OCI-LY3 (cell line): ENCODE measurements at regions not wholly inside any gene's neighbourhood (a gene's known extent, or its start where the extent isn't known, plus 50 kb on each side); places are given as distances from the start of the nearest gene placed in this dataset.

ENCODE experiments used
- H2AFZ ChIP-seq: fragments of 200-600, 300-600 bp; shearing (Covaris generic); 2 replicates; pipeline ENCODE4 v1.6.0; 2014; ENCODE audit warnings: antibody characterized with exemption, low read depth, low read length
- H3K27ac ChIP-seq: fragments of 200-600, 300-600 bp; sonication (generic); 2 replicates; pipeline ENCODE4 v1.5.1; 2014; ENCODE audit warnings: mild to moderate bottlenecking, low read length, moderate library complexity, mixed read lengths
- H3K27me3 ChIP-seq: fragments of 200-600, 300-600 bp; sonication (generic); 2 replicates; pipeline ENCODE4 v1.6.1; 2014; ENCODE audit warnings: low read depth, low read length, mixed read lengths
- H3K36me3 ChIP-seq: fragments of 200-600, 300-600 bp; sonication (generic); replicated peaks from 2 replicates; pipeline ENCODE3; 2014; ENCODE audit warnings: low read depth, low read length, mixed read lengths
- H3K4me1 ChIP-seq: fragments of 300-600, 200-600 bp; sonication (generic); 2 replicates; pipeline ENCODE4 v1.6.1; 2014; ENCODE audit warnings: low read length, mixed read lengths
- H3K4me2 ChIP-seq: fragments of 200-600, 300-600 bp; sonication (generic); 2 replicates; pipeline ENCODE4 v1.6.1; 2014; ENCODE audit warnings: low read length, mixed read lengths
- H3K4me3 ChIP-seq: fragments of 300-600, 200-600 bp; sonication (generic); 2 replicates; pipeline ENCODE4 v1.5.1; 2014; ENCODE audit warnings: antibody characterized with exemption, mild to moderate bottlenecking, low read length, moderate library complexity
- H3K79me2 ChIP-seq: fragments of 300-600, 200-600 bp; shearing (Covaris generic); 2 replicates; pipeline ENCODE4 v1.6.1; 2014; ENCODE audit warnings: mild to moderate bottlenecking, low read length, mixed read lengths
- H3K9ac ChIP-seq: fragments of 300-600, 200-600 bp; shearing (Covaris generic); 2 replicates; pipeline ENCODE4 v1.6.0; 2014; ENCODE audit warnings: mild to moderate bottlenecking, low read length, moderate library complexity
- H3K9me3 ChIP-seq: fragments of 200-600, 300-600 bp; shearing (Covaris generic); 2 replicates; pipeline ENCODE4 v1.6.1; 2014; ENCODE audit warnings: low read length, mixed read lengths; ENCODE audit not compliant: insufficient read depth
- H4K20me1 ChIP-seq: fragments of 200-600, 300-600 bp; sonication (generic); 2 replicates; pipeline ENCODE4 v1.6.1; 2016; ENCODE audit warnings: low read length, mixed read lengths; ENCODE audit not compliant: insufficient read depth
- EZH2phosphoT487 ChIP-seq: fragments of 200-600 bp; shearing (Covaris generic); IDR thresholded peaks from 2 replicates; pipeline ENCODE4 v1.6.1; 2018; ENCODE audit warnings: antibody characterized with exemption, mixed run types, low read depth
- TF ChIP-seq, protein P1 (sequence below): fragments of 200-600, 300-600 bp; sonication (generic); IDR thresholded peaks from 2 replicates; pipeline ENCODE4 v1.5.1; 2014; ENCODE audit warnings: antibody characterized with exemption, low read length, low read depth

DNA sequence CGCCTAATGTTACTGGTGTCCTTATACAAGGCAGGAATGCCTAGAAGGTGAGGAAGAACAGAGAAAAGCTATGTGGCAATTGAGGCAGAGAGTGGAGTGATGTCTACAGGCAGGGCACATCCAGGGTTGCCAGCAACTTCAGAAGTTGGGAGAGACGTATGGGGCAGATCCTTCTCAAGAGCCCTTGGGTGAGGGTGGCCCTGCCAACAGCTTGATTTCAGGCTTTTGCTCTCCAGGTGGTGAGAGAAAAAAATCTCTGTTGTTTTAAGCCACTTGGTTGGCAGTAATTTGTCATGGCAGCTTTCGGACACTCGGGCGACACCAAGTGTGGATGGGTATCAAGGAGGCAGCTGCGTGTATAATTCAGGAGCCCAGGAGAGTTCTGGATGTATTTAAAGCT, 217.4 kb upstream of the SMIM21 start:
- H3K36me3 ChIP-seq: no peaks in the 10 kb centered on the region
- no peak overlapping the region for H3K27ac ChIP-seq
- H3K4me3 ChIP-seq: no peak overlapping the region
- H3K27me3 ChIP-seq: peaks cover 14% of the 10 kb centered on the region; the same call in 1 of the 2 replicates
- H4K20me1 ChIP-seq: no peaks in the 10 kb centered on the region
- H3K9me3 ChIP-seq: no peaks in the 10 kb centered on the region
- no peak overlapping the region for H3K9ac ChIP-seq
- H2AFZ ChIP-seq: no peak overlapping the region
- H3K4me1 ChIP-seq: no peaks in the 10 kb centered on the region
- TF ChIP-seq EZH2phosphoT487: no peak
- TF ChIP-seq, protein P1, sequence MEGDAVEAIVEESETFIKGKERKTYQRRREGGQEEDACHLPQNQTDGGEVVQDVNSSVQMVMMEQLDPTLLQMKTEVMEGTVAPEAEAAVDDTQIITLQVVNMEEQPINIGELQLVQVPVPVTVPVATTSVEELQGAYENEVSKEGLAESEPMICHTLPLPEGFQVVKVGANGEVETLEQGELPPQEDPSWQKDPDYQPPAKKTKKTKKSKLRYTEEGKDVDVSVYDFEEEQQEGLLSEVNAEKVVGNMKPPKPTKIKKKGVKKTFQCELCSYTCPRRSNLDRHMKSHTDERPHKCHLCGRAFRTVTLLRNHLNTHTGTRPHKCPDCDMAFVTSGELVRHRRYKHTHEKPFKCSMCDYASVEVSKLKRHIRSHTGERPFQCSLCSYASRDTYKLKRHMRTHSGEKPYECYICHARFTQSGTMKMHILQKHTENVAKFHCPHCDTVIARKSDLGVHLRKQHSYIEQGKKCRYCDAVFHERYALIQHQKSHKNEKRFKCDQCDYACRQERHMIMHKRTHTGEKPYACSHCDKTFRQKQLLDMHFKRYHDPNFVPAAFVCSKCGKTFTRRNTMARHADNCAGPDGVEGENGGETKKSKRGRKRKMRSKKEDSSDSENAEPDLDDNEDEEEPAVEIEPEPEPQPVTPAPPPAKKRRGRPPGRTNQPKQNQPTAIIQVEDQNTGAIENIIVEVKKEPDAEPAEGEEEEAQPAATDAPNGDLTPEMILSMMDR: no peak
- no peaks in the 10 kb centered on the region for H3K79me2 ChIP-seq
- no peak overlapping the region for H3K4me2 ChIP-seq

DNA sequence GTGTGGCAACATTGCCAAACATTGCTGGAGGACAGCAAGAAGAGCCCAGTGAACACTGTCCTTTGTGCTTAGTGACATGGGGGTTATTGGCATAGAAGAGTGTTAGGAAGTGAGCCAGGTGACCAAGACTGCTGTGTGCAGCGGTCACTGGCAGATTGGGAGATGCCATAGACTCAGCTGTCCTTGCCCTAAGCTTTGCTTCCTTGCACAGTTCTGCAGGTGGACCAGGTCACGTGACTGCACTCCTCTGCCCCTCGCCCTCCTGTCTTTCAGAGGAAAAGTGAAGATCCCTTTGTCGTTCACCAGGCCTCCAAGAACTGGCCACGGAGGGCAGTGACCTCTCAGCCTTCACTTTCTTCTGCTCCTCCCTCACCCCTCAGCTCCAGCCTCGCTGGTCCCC, 215.6 kb upstream of the SMIM21 start:
- TF ChIP-seq, protein P1: no peak
- TF ChIP-seq EZH2phosphoT487: no peak
- Histone ChIP-seq H3K27me3 (peaks cover 14% of the 10 kb centered on the region; the same call in 1 of the 2 replicates), H2AFZ (no peak overlapping the region), H3K4me1 (no peaks in the 10 kb centered on the region), H3K9me3 (no peaks in the 10 kb centered on the region; the same call in 1 of the 2 replicates), H3K79me2 (no peaks in the 10 kb centered on the region), H3K4me3 (no peak overlapping the region), H4K20me1 (no peaks in the 10 kb centered on the region), H3K4me2 (no peak overlapping the region), H3K36me3 (no peaks in the 10 kb centered on the region), H3K9ac (no peak overlapping the region), H3K27ac (no peak overlapping the region)

DNA sequence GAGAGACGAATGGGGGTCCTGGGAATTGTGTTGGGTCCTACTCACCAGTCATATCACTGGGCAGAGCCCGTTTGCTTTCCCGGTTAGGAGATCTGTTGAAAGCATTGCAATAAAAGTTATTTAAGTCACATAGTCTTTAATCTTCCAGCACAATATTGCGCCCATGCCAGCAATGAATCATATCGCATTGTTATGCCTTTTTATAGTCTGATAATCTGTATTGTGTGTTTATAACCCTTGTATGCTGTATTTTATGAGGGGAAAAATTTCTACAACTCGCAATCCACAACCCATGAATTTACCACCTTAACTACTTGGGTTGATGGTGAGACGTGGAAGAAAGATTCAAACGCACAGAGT, 211.9 kb upstream of the SMIM21 start:
- H3K27ac ChIP-seq: no peak overlapping the region
- TF ChIP-seq, protein P1: no peak
- TF ChIP-seq EZH2phosphoT487: no peak
- H3K27me3 ChIP-seq: peaks cover 11% of the 10 kb centered on the region; the same call in 1 of the 2 replicates
- H3K36me3 ChIP-seq: no peaks in the 10 kb centered on the region
- no peak overlapping the region for H2AFZ ChIP-seq
- H3K4me1 ChIP-seq: no peaks in the 10 kb centered on the region
- no peak overlapping the region for H3K4me2 ChIP-seq
- no peaks in the 10 kb centered on the region for H4K20me1 ChIP-seq
- H3K9ac ChIP-seq: no peak overlapping the region
- no peaks in the 10 kb centered on the region for H3K79me2 ChIP-seq
- no peak overlapping the region for H3K4me3 ChIP-seq
- no peaks in the 10 kb centered on the region; the same call in 1 of the 2 replicates for H3K9me3 ChIP-seq

DNA sequence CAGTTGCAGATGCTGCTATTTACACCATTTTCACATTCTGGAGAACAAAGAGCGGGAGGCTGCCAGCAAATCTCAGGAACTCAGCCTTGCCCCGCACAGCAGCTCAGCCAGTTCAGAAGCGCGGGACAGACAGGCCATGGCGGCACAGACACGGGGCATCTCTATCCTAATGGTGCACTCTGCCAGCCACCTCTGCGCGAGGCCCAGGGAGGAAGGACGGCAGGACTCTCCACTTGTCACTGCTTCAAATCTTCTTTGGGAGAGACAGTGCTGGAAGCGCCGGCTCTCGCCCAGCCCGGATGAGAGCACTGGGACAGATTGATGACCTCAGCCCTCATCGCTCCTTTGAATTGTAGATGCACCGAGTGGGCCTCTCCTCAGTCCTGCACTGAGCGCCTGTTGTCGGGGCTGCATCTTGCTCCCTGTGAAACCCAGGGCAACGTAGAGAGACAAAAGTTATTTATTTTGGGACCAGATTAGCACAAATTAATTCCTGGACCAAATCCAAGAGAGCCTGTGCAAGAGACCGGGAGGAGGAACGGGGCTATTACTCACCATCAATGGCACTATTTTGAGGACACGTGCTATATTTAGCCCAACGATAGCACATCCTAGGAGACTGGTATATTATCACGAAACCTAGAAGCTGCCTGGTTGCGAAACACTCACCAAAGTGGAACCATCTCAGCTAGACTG, 211.4 kb upstream of the SMIM21 start:
- H3K4me1 ChIP-seq: no peaks in the 10 kb centered on the region
- no peak overlapping the region for H3K4me3 ChIP-seq
- H3K9me3 ChIP-seq: no peaks in the 10 kb centered on the region; the same call in 1 of the 2 replicates
- no peaks in the 10 kb centered on the region for H3K36me3 ChIP-seq
- H3K4me2 ChIP-seq: no peak overlapping the region
- H3K27ac ChIP-seq: no peak overlapping the region
- H3K27me3 ChIP-seq: peaks cover 11% of the 10 kb centered on the region; the same call in 1 of the 2 replicates
- H4K20me1 ChIP-seq: no peaks in the 10 kb centered on the region
- H2AFZ ChIP-seq: no peak overlapping the region
- H3K79me2 ChIP-seq: no peaks in the 10 kb centered on the region
- no peak overlapping the region for H3K9ac ChIP-seq
- TF ChIP-seq, protein P1: no peak
- no peak for TF ChIP-seq EZH2phosphoT487
